IMR-90 (cell line): ENCODE measurements at regions not wholly inside any gene's neighbourhood (a gene's known extent, or its start where the extent isn't known, plus 50 kb on each side); places are given as distances from the start of the nearest gene placed in this dataset.

Experiments
- ATAC-seq: fragments of 200-7000 bp; cut with Tn5 transposase; 2 replicates; pipeline ENCODE4 v1.9.1; 2020; ENCODE audit warnings: low read depth, mild to moderate bottlenecking, moderate library complexity
- BruUV-seq: library from RNA; stranded (reverse); fragments of 400-500 nt; replicated peaks from 2 replicates; lab custom pipeline; 2021; lab: Mats Ljungman, UMichigan
- CTCF ChIA-PET: fragments of 300-600 bp; formaldehyde crosslinking; extraction: SDS; loops from one replicate; lab custom pipeline; 2021; ENCODE audit warnings: antibody characterized with exemption; lab: Yijun Ruan, JAX
- POLR2A ChIA-PET: fragments of 300-600 bp; sonication (Branson Sonifier 250); formaldehyde crosslinking; loops from one replicate; lab custom pipeline; 2022; ENCODE audit warnings: antibody characterized with exemption; ENCODE audit not compliant: unreplicated experiment; lab: Charles Lee
- DNase-seq: peaks from one replicate; pipeline ENCODE4 v3.0.0; 2013
- H2AFZ ChIP-seq: replicated peaks from 2 replicates; pipeline ENCODE3; 2013; ENCODE audit warnings: low read length, mild to moderate bottlenecking; ENCODE audit not compliant: poor library complexity
- H2AK5ac ChIP-seq: 2 replicates; pipeline ENCODE4 v1.6.1; 2013; ENCODE audit warnings: low read depth, low read length, inconsistent platforms
- H2AK9ac ChIP-seq: replicated peaks from 2 replicates; pipeline ENCODE3; 2013; ENCODE audit warnings: mild to moderate bottlenecking, low read depth, low read length, moderate library complexity; ENCODE audit not compliant: poor library complexity
- H2BK120ac ChIP-seq: 2 replicates; pipeline ENCODE4 v1.6.1; 2013; ENCODE audit warnings: low read depth, low read length, inconsistent platforms
- H2BK15ac ChIP-seq: 3 replicates; pipeline ENCODE4 v1.6.1; 2013; ENCODE audit warnings: low read depth, low read length, inconsistent platforms
- H2BK20ac ChIP-seq: 2 replicates; pipeline ENCODE4 v1.6.1; 2013; ENCODE audit warnings: low read depth, mild to moderate bottlenecking, inconsistent platforms, low read length, moderate library complexity
- H2BK5ac ChIP-seq: 2 replicates; pipeline ENCODE4 v1.6.1; 2013; ENCODE audit warnings: mild to moderate bottlenecking, low read depth, low read length, inconsistent platforms; ENCODE audit not compliant: poor library complexity, severe bottlenecking
- H3K14ac ChIP-seq: replicated peaks from 2 replicates; pipeline ENCODE4 v1.6.1; 2013; ENCODE audit warnings: low read depth, low read length, inconsistent platforms
- H3K18ac ChIP-seq: 2 replicates; pipeline ENCODE4 v1.6.1; 2013; ENCODE audit warnings: low read depth, low read length, control low read depth
- H3K23ac ChIP-seq: 2 replicates; pipeline ENCODE4 v1.6.1; 2013; ENCODE audit warnings: low read depth, low read length, inconsistent platforms
- H3K27ac ChIP-seq: 2 replicates; pipeline ENCODE4 v1.5.1; 2013; ENCODE audit warnings: mild to moderate bottlenecking, control low read depth, low read length; ENCODE audit not compliant: insufficient read depth
- H3K27me3 ChIP-seq: 2 replicates; pipeline ENCODE4 v1.6.1; 2013; ENCODE audit warnings: low read length; ENCODE audit not compliant: control insufficient read depth, insufficient read depth
- H3K36me3 ChIP-seq: 2 replicates; pipeline ENCODE4 v1.6.1; 2013; ENCODE audit warnings: low read length, mixed read lengths; ENCODE audit not compliant: control insufficient read depth, insufficient read depth
- H3K4ac ChIP-seq: 2 replicates; pipeline ENCODE4 v1.6.1; 2013; ENCODE audit warnings: low read depth, low read length, inconsistent platforms
- H3K4me1 ChIP-seq: 2 replicates; pipeline ENCODE4 v1.6.1; 2013; ENCODE audit warnings: low read length, mixed read lengths; ENCODE audit not compliant: control insufficient read depth, insufficient read depth
- H3K4me2 ChIP-seq: 2 replicates; pipeline ENCODE4 v1.6.1; 2013; ENCODE audit warnings: low read depth, mild to moderate bottlenecking, control low read depth, low read length, moderate library complexity
- H3K4me3 ChIP-seq: 2 replicates; pipeline ENCODE4 v1.5.1; 2013; ENCODE audit warnings: low read depth, mild to moderate bottlenecking, control low read depth, low read length, moderate library complexity; ENCODE audit not compliant: insufficient read depth
- H3K56ac ChIP-seq: 2 replicates; pipeline ENCODE4 v1.6.1; 2013; ENCODE audit warnings: low read length, inconsistent platforms; ENCODE audit not compliant: insufficient read depth; ENCODE audit errors: extremely low read depth
- H3K79me1 ChIP-seq, 2 experiments: 2 replicates each; pipeline ENCODE4 v1.6.1; 2013; ENCODE audit warnings: low read length in 2 of 2, inconsistent platforms in 1 of 2, low read depth in 1 of 2
- H3K9ac ChIP-seq: 2 replicates; pipeline ENCODE4 v1.6.1; 2013; ENCODE audit warnings: low read depth, low read length, control low read depth
- H3K9me1 ChIP-seq: 2 replicates; pipeline ENCODE4 v1.6.1; 2013; ENCODE audit warnings: low read length, inconsistent platforms; ENCODE audit not compliant: insufficient read depth
- H3K9me3 ChIP-seq: 2 replicates; pipeline ENCODE4 v1.6.1; 2013; ENCODE audit warnings: low read length; ENCODE audit not compliant: control insufficient read depth, insufficient read depth
- H4K20me1 ChIP-seq: 2 replicates; pipeline ENCODE4 v1.6.1; 2013; ENCODE audit warnings: low read length, inconsistent platforms; ENCODE audit not compliant: insufficient read depth
- H4K5ac ChIP-seq: 2 replicates; pipeline ENCODE4 v1.6.1; 2013; ENCODE audit warnings: mild to moderate bottlenecking, low read depth, low read length, control low read depth
- H4K8ac ChIP-seq, 2 experiments: 2 replicates each; pipeline ENCODE4 v1.6.1; 2013; ENCODE audit warnings: low read depth in 2 of 2, low read length in 2 of 2, control low read depth in 1 of 2, inconsistent platforms in 1 of 2
- H4K91ac ChIP-seq: 2 replicates; pipeline ENCODE4 v1.6.1; 2013; ENCODE audit warnings: low read depth, low read length, inconsistent platforms; ENCODE audit not compliant: insufficient read depth
- BHLHE40 ChIP-seq: fragments of 150-350 bp; IDR thresholded peaks from 2 replicates; pipeline ENCODE4 v1.6.1; 2016; ENCODE audit warnings: mild to moderate bottlenecking, low read depth, low read length
- CEBPB ChIP-seq: IDR thresholded peaks from 2 replicates; pipeline ENCODE4 v1.6.1; 2012; ENCODE audit warnings: low read depth, low read length, improper control_type of control experiment
- CHD1 ChIP-seq: IDR thresholded peaks from 2 replicates; pipeline ENCODE4 v1.6.1; 2012; ENCODE audit warnings: low read depth, low read length, improper control_type of control experiment
- FOS ChIP-seq: fragments of 150-350 bp; IDR thresholded peaks from 2 replicates; pipeline ENCODE4 v1.6.1; 2016; ENCODE audit warnings: low read depth, low read length
- MAFK ChIP-seq: IDR thresholded peaks from 2 replicates; pipeline ENCODE4 v1.6.1; 2012; ENCODE audit warnings: low read depth, low read length, improper control_type of control experiment
- MAZ ChIP-seq: IDR thresholded peaks from 2 replicates; pipeline ENCODE4 v1.6.1; 2012; ENCODE audit warnings: low read depth, mild to moderate bottlenecking, low read length, improper control_type of control experiment, moderate library complexity, borderline replicate concordance
- MXI1 ChIP-seq: IDR thresholded peaks from 2 replicates; pipeline ENCODE4 v1.6.1; 2012; ENCODE audit warnings: low read depth, mild to moderate bottlenecking, low read length, moderate library complexity, borderline replicate concordance
- NFE2L2 ChIP-seq: fragments of 150-350 bp; IDR thresholded peaks from 2 replicates; pipeline ENCODE4 v1.6.1; 2016; ENCODE audit warnings: low read depth, mild to moderate bottlenecking, low read length
- POLR2A ChIP-seq: IDR thresholded peaks from 2 replicates; pipeline ENCODE4 v1.6.1; 2012; ENCODE audit warnings: mild to moderate bottlenecking, low read depth, low read length
- RFX5 ChIP-seq: IDR thresholded peaks from 2 replicates; pipeline ENCODE4 v1.8.0; 2012; ENCODE audit warnings: low read depth, mild to moderate bottlenecking, low read length, moderate library complexity
- SMC3 ChIP-seq: fragments of 150-350 bp; IDR thresholded peaks from 2 replicates; pipeline ENCODE4 v1.6.1; 2016; ENCODE audit warnings: low read depth, mild to moderate bottlenecking, antibody characterized with exemption, low read length, moderate library complexity
- WGBS, 2 experiments: methylation state at CpG; one replicate each; pipeline versions ENCODE4 v1.1.5 to v1.1.7; 2013; ENCODE audit warnings: missing lambda C conversion rate in 2 of 2; ENCODE audit not compliant: insufficient read length in 1 of 2; ENCODE audit errors: extremely low coverage in 2 of 2; 5-methylcytosine and 5-hydroxymethylcytosine counted together
- dilution Hi-C: fragments of 300-500 bp; cut with HindIII; formaldehyde crosslinking; loops from one replicate; pipeline ENCODE4 v1.14.3; 2018; ENCODE audit warnings: low sequenced_read_pairs; ENCODE audit not compliant: unreplicated experiment
- in situ Hi-C: fragments of 300-500 bp; cut with MboI; formaldehyde crosslinking; loops from 3 replicates; pipeline ENCODE4 v1.14.3; 2019; ENCODE audit warnings: low sequenced_read_pairs, inconsistent platforms, mixed read lengths
- intact Hi-C: fragments of 100-400 bp; cut with micrococcal nuclease; formaldehyde crosslinking; loops from 2 replicates; pipeline ENCODE4 v1.10.0; 2022
- TF ChIP-seq, protein P1 (sequence below): conservative IDR thresholded peaks from 2 replicates; pipeline ENCODE4 v1.5.1; 2012; ENCODE audit warnings: mild to moderate bottlenecking, low read depth, low read length, improper control_type of control experiment

DNA sequence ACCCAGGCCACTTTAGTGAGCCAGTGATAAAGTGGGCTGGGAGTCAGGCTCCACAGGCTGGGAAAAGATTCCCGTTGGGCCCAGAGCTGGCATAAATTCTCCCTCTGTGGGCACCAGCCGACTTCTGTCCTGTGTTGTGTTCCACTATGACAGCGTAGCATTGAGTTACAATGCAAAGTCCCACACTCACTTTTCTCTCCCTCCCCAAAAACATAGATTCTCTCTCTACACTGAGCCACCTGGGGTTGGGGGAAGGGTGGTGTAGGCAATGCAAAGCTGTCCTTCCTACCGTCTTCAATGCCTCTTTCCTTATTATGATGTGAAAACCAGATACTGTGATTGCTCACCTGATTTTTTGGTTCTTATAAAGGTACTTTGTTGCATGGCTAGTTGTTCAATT is 566.2 kb downstream of the RAPGEF2 start:
- intact Hi-C loops (no loop called here), dilution Hi-C loops (no loop called here), in situ Hi-C loops (no loop called here)
- H3K14ac ChIP-seq, result no peak overlapping the region
- no peaks in the 10 kb centered on the region for H4K20me1 ChIP-seq
- no peak overlapping the region for H4K91ac ChIP-seq
- no peak overlapping the region for H2AK5ac ChIP-seq
- no peak overlapping the region for H2BK15ac ChIP-seq
- ATAC-seq (no peak), DNase-seq (no peak)
- H3K56ac ChIP-seq, result no peak overlapping the region
- H3K9me3 ChIP-seq, result peaks cover 12% of the 10 kb centered on the region; the same call in 1 of the 2 replicates
- H3K9ac ChIP-seq, result no peak overlapping the region
- no peak overlapping the region for H3K4me3 ChIP-seq
- H3K4me2 ChIP-seq, result no peak overlapping the region
- no peaks in the 10 kb centered on the region for H3K4me1 ChIP-seq
- H3K79me1 ChIP-seq, result no peaks in the 10 kb centered on the region
- H2BK20ac ChIP-seq, result no peak overlapping the region
- H3K36me3 ChIP-seq, result no peaks in the 10 kb centered on the region
- ChIA-PET POLR2A (no interaction called here), CTCF (no interaction called here)
- H3K27ac ChIP-seq, result no peak overlapping the region
- H4K5ac ChIP-seq, result no peak overlapping the region
- H3K18ac ChIP-seq, result no peak overlapping the region
- TF ChIP-seq, protein P1, sequence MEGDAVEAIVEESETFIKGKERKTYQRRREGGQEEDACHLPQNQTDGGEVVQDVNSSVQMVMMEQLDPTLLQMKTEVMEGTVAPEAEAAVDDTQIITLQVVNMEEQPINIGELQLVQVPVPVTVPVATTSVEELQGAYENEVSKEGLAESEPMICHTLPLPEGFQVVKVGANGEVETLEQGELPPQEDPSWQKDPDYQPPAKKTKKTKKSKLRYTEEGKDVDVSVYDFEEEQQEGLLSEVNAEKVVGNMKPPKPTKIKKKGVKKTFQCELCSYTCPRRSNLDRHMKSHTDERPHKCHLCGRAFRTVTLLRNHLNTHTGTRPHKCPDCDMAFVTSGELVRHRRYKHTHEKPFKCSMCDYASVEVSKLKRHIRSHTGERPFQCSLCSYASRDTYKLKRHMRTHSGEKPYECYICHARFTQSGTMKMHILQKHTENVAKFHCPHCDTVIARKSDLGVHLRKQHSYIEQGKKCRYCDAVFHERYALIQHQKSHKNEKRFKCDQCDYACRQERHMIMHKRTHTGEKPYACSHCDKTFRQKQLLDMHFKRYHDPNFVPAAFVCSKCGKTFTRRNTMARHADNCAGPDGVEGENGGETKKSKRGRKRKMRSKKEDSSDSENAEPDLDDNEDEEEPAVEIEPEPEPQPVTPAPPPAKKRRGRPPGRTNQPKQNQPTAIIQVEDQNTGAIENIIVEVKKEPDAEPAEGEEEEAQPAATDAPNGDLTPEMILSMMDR, result no peak
- TF ChIP-seq MAZ (no peak), MXI1 (no peak), BHLHE40 (no peak), SMC3 (no peak), NFE2L2 (no peak), POLR2A (no peak), CEBPB (no peak), FOS (no peak), CHD1 (no peak), MAFK (no peak), RFX5 (no peak)
- no peak overlapping the region for H2BK5ac ChIP-seq
- H3K9me1 ChIP-seq, result no peaks in the 10 kb centered on the region
- H3K27me3 ChIP-seq, result no peaks in the 10 kb centered on the region
- no peak overlapping the region for H3K23ac ChIP-seq
- no peak overlapping the region for H2AK9ac ChIP-seq
- H4K8ac ChIP-seq, result no peak overlapping the region
- peak overlapping the region; percentile 21 for H2AFZ ChIP-seq
- H2BK120ac ChIP-seq, result no peak overlapping the region
- BruUV-seq, result no TSS peak
- no CpG with 5 or more reads among the region's 4 CpGs for WGBS, 2 experiments
- no peak overlapping the region for H3K4ac ChIP-seq
